ENCODE measurements at regions not wholly inside any gene's neighbourhood (a gene's known extent, or its start where the extent isn't known, plus 50 kb on each side); places are given as distances from the start of the nearest gene placed in this dataset.

GRCh38 chr12:28938056-28938455 lies 211.0 kb upstream of the FAR2 start:
- no peak for DNase-seq (ENCODE audit: low spot score)

GRCh38 chr12:28938581-28939235 lies 210.4 kb upstream of the FAR2 start:
- DNase-seq (ENCODE audit: low spot score) = no peak

GRCh38 chr12:28939427-28939826 lies 209.7 kb upstream of the FAR2 start:
- no peak for DNase-seq (ENCODE audit: low spot score)

GRCh38 chr12:28941248-28941647 lies 207.8 kb upstream of the FAR2 start:
- DNase-seq (ENCODE audit: low spot score) = no peak

- no peak for DNase-seq (ENCODE audit: low spot score)
Observed at GRCh38 chr12:28946361-28946760, 202.7 kb upstream of the FAR2 start.

DNA sequence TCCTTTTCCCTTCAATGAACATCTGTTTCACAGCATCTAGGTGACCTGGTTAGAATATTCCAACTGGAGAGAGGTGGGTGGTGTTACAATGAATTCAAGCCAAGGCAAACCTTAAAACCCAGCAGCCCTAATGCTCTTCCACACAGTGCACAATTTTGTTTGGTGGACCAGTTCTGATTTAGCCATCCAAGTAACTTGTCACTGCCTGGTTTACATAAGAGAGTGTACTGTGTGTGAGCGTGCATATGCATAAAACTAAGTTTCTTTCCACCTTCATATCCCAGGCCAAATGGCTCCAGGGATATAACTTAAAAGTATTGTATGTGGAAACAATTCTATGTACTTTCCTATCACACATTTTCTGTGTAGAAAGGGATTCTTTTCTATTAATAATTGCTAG lies 200.4 kb upstream of the FAR2 start:
- no peak for DNase-seq (ENCODE audit: low spot score)

DNA sequence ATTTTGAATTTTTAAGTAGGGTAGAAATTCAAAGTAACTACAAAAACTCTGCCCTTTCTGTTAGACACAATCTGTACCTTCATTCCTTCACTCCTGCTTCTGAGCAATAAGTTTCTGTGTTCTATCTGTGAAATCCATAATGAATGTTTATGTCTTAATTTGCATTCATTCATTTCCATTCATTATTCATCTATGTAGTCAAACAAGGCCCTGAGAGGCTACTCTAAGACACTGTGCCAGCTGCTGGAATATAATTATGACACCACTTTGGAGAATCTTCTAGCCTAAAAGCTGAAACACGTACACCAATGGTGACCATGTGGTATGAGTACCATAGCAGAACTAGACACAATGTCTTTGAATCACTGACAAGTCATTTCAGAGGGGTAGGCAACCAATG lies 199.9 kb upstream of the FAR2 start:
- DNase-seq (ENCODE audit: low spot score) = no peak

DNA sequence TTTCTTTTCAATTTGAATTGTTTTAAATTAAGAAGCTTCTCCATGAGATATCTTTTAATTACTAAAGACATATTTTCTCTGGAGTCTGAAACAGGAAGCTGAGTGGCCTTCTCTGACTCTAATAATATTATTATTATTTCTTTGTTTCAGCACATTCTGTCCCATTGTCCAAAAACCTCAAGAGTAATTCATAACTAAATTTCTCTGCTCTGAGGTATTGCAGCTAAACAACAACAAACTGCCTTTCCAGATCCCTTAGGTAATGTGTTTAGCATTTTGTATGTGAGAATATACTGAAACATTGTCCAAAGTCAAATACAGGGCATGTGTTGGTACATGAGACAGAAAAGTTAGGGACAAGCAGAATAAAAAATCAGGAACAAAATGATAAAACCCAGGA lies 199.0 kb upstream of the FAR2 start:
- no peak for DNase-seq (ENCODE audit: low spot score)

DNA sequence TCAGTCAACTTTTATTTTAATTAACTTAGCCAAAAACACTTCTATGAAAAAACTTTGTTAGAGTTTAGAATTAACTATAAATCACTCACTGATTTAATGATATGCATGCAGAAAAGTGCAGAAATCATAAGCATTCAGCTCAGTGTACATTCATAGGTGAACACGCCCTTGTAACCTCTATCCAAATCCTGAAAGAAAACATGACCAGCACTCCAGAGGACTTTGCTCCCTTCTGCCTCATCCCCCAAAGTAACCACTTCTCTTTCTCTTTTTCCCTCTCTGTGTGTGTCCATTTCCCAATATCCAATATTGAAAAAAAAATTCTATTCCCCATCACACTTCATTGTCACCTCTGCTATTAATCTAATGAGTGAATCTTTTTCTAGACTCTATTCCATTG lies 197.1 kb upstream of the FAR2 start:
- DNase-seq (ENCODE audit: low spot score) = no peak

DNA sequence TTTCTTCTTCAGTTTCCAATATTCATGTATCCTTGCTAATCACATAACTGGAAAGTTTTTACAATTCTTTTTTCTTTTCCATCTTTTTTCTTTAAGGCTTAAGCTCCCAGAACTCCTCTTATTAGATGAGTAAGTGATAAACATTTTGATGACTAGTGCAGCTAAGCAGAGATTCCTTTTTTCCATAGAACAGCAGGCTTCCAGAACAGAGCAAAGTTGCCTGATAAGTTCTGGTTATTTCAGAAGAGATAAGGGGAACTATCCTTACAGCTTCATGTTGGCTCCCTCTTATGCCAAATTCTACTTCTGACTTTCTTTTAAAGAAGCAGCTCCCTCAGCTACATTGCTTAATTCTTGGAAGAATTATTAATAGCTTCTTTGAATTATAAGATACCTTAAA lies 194.7 kb upstream of the FAR2 start:
- DNase-seq (ENCODE audit: low spot score) = no peak

DNA sequence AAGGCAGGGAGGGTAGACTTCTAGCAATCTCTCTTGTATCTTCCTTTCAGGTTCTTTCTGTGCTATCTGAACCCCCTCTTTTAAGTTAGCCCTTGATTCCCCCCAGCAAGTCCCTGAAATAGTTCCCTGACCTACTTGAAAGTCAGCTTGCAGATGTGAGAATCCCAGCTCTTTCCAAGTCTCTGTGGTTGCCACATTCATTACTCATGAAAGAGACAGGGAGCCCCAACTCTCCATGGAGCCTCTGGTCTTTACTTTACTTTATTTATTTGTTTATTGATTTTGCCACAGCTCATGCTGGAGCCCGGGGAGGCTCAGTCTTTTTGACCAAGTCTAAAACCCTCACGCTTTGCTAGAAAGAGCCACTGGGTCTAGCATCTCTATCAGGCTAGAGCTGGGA lies 193.6 kb upstream of the FAR2 start:
- no peak for DNase-seq (ENCODE audit: low spot score)

DNA sequence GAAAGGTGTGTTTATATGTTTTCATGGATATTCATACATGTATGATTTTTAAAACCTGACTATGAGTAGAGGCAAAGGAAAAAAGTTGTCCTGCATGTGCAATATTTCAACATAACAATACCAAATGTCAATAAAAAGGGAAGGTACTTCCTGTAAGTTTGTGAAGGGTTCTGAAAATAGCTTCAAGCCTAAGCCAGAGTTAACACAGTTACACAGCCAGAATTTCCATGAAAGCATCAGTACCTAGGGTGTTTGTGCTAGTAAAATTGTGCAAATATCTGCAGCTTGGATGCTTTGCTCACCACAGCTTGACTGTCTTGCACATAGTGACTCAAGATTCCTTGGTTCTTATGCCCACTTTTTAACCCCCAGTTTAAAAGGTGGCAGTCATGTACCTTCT lies 193.1 kb upstream of the FAR2 start:
- DNase-seq (ENCODE audit: low spot score) = no peak

GRCh38 chr12:28958553-28959195 lies 190.4 kb upstream of the FAR2 start:
- no peak for DNase-seq (ENCODE audit: low spot score)

- no peak for DNase-seq (ENCODE audit: low spot score)
Observed at GRCh38 chr12:28961948-28962384, 187.1 kb upstream of the FAR2 start.

DNA sequence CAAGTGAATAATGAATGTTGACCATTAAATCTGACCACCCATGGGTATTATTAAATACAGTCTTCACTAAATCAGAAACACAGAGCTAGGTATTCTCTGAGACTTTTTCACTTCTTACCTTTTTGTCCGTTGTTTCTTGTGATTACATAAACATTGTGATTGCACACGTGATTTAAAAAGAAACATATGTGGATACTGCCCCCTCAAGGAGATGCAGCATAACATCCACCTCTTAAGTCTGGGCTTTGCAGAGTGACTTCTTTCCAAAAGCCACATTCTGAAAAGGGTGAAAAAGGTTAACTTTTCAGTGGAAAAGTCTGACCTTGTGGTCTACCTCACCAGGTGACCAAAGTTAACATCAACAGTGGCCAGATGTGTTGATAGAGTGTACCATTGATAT lies 185.5 kb upstream of the FAR2 start:
- no peak for DNase-seq (ENCODE audit: low spot score)

GRCh38 chr12:28966046-28966780 lies 182.9 kb upstream of the FAR2 start:
- DNase-seq (ENCODE audit: low spot score) = no peak

- DNase-seq (ENCODE audit: low spot score) = no peak
Observed at GRCh38 chr12:28967426-28967825, 181.7 kb upstream of the FAR2 start.

GRCh38 chr12:28973491-28973890 lies 175.6 kb upstream of the FAR2 start:
- no peak for DNase-seq (ENCODE audit: low spot score)

DNA sequence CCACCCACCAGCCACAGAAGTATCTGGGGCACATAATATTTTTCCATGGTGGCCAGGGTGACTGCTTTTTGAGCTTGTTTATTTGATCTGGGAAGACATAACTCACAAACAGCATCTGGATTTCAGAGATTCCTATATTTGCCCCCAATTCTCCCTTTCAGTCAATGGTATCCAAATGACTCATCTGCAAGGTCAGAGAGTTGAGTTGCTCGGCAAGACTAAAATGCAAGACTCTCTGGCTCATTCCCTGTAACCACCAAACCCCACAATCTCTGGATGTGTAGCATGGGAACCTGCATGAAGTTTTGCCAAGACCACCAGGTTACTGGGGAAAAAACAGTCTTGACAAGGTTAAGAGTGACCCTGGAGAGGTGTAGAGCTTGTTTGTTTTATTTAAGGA lies 174.9 kb upstream of the FAR2 start:
- no peak for DNase-seq (ENCODE audit: low spot score)

DNA sequence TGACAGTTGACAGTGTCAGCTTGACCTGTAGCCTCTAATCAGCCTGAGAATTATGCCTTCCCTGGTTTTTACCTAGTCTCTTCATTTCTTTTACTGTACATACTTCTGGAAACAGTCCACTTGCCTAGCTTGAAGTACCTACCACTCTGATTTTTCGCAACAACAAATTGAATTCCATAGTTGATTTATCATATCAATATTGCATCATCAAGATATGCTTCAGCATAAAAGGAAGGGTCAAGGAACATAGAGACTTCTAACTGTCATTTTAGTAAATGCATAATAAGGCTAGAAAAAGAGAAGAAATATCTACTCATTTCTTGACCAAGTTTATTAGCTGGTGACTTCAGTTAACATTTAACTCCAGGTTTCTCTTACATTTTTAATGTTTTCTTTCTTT lies 174.2 kb upstream of the FAR2 start:
- DNase-seq (ENCODE audit: low spot score) = no peak

GRCh38 chr12:28975564-28976340 lies 173.3 kb upstream of the FAR2 start:
- DNase-seq (ENCODE audit: low spot score) = no peak

GRCh38 chr12:28980436-28980835 lies 168.6 kb upstream of the FAR2 start:
- no peak for DNase-seq (ENCODE audit: low spot score)
